ENCODE measurements at regions not wholly inside any gene's neighbourhood (a gene's known extent, or its start where the extent isn't known, plus 50 kb on each side); places are given as distances from the start of the nearest gene placed in this dataset.

DNA sequence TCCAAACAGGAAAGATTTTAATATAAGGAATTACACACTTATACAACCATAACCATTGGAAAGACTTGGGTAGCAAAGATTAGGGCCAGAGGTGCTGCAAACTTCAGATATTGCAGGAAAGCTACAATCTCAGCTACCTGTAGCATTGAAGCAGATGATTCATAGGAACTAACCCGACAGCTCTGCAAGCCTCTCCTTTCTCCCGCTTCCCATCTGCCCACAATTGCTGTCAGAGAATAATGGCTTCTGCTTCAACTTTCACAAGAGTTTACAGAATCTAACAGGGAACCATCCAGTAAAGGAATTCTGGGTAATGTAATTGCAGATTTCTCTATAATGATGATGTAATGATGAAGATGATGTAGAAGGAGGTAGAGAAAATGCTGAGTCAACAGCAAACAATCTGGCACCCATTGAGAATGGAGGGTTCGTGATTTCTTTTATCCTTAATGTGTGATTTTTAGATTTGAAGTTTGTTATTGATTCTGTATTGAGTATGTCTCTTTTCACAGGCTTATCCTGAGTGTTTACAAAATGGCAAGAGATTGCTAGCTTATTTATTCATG is 70.8 kb upstream of the USP47 start:
- no peaks in the 10 kb centered on the region for H3K27me3 ChIP-seq (ENCODE audit: control insufficient read depth in 1 of 2, insufficient read depth in 2 of 2, low read length in 2 of 2)
- Mint-ChIP-seq H3K27me3 (peaks cover 25% of the 10 kb centered on the region), H3K36me3 (ENCODE audit: low read depth) (no peaks in the 10 kb centered on the region), H3K4me3 (no peak overlapping the region), H3K4me1 (ENCODE audit: low read depth) (no peaks in the 10 kb centered on the region), H3K9me3 (no peaks in the 10 kb centered on the region), H3K27ac (no peak overlapping the region)
- ChIA-PET CTCF (no interaction called here), POLR2A (no interaction called here)
- ATAC-seq (ENCODE audit: poor library complexity): no peak
- TF ChIP-seq, protein P1, sequence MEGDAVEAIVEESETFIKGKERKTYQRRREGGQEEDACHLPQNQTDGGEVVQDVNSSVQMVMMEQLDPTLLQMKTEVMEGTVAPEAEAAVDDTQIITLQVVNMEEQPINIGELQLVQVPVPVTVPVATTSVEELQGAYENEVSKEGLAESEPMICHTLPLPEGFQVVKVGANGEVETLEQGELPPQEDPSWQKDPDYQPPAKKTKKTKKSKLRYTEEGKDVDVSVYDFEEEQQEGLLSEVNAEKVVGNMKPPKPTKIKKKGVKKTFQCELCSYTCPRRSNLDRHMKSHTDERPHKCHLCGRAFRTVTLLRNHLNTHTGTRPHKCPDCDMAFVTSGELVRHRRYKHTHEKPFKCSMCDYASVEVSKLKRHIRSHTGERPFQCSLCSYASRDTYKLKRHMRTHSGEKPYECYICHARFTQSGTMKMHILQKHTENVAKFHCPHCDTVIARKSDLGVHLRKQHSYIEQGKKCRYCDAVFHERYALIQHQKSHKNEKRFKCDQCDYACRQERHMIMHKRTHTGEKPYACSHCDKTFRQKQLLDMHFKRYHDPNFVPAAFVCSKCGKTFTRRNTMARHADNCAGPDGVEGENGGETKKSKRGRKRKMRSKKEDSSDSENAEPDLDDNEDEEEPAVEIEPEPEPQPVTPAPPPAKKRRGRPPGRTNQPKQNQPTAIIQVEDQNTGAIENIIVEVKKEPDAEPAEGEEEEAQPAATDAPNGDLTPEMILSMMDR (IDR thresholded peaks at IDR 0.05): no peak
- intact Hi-C loops (cut with DNase I, micrococcal nuclease): no loop called here
- H3K36me3 ChIP-seq (ENCODE audit: insufficient read depth, low read length): no peaks in the 10 kb centered on the region
- no peak for DNase-seq
- H3K27ac ChIP-seq (ENCODE audit: low read depth in 1 of 2, low read length in 2 of 2): no peak overlapping the region
- H3K4me3 ChIP-seq (ENCODE audit: low read length): no peak overlapping the region
- no peaks in the 10 kb centered on the region for H3K9me3 ChIP-seq (ENCODE audit: control insufficient read depth in 1 of 2, insufficient read depth in 1 of 2, low read length in 2 of 2)
- no peaks in the 10 kb centered on the region for H3K4me1 ChIP-seq (ENCODE audit: insufficient read depth, low read length)

DNA sequence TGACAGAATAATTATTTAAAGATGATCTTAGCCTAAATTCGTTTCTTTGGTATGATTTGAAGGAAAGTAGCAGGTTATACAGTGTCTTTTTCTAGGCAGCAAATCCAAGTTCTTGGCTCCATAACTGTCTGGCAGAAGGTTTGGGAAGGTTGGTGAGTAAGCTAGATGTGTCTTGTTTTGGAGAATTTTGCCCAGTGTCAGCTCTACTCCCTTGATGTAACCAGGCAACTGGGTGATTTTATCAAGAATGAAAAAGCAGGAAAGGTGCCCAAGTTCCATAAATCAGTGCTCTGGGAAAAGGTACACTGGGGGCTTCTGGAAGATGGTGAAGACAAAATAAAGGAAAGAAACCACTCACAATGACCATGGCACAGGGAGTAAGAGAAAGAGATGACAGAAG is 71.5 kb upstream of the USP47 start:
- POLR2A ChIA-PET: no interaction called here
- DNase-seq (no peak), ATAC-seq (ENCODE audit: poor library complexity) (no peak)
- H3K9me3 ChIP-seq (ENCODE audit: control insufficient read depth in 1 of 2, insufficient read depth in 1 of 2, low read length in 2 of 2): no peaks in the 10 kb centered on the region
- H3K27ac ChIP-seq (ENCODE audit: low read depth in 1 of 2, low read length in 2 of 2): no peak overlapping the region
- CTCF ChIA-PET: no interaction called here
- no peak overlapping the region for H3K4me3 ChIP-seq (ENCODE audit: low read length)
- Mint-ChIP-seq H3K27me3 (peaks cover 29% of the 10 kb centered on the region), H3K27ac (no peak overlapping the region), H3K36me3 (ENCODE audit: low read depth) (no peaks in the 10 kb centered on the region), H3K9me3 (no peaks in the 10 kb centered on the region), H3K4me3 (no peak overlapping the region), H3K4me1 (ENCODE audit: low read depth) (no peaks in the 10 kb centered on the region)
- H3K27me3 ChIP-seq (ENCODE audit: control insufficient read depth in 1 of 2, insufficient read depth in 2 of 2, low read length in 2 of 2): peaks cover 3 to 4% of the 10 kb centered on the region in 2 experiments
- no peaks in the 10 kb centered on the region for H3K36me3 ChIP-seq (ENCODE audit: insufficient read depth, low read length)
- intact Hi-C loops (cut with DNase I, micrococcal nuclease): no loop called here
- TF ChIP-seq, protein P1 (IDR thresholded peaks at IDR 0.05): no peak
- no peaks in the 10 kb centered on the region for H3K4me1 ChIP-seq (ENCODE audit: insufficient read depth, low read length)

DNA sequence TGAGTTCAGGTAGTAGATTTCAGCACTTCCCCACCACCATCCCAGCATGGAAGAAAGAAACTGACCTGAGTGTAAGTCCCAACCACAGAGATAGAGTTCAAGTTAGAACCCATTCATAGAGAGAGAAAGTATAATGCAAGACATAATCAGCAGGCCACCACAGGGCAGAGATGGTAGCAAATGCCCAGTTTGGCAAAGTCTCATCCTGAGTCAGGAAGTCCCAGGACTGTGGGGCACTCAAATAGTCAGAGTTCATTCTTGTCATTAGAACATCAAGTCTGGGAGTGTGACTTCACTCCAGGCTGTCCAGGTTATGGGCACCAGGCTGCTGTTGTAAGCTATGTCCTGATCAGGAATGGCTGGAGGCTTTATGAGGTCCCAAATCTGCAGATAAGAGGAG is 72.0 kb upstream of the USP47 start:
- Histone ChIP-seq H3K4me3 (ENCODE audit: low read length) (no peak overlapping the region), H3K27ac (ENCODE audit: low read depth in 1 of 2, low read length in 2 of 2) (no peak overlapping the region), H3K36me3 (ENCODE audit: insufficient read depth, low read length) (no peaks in the 10 kb centered on the region), H3K9me3 (ENCODE audit: control insufficient read depth in 1 of 2, insufficient read depth in 1 of 2, low read length in 2 of 2) (no peaks in the 10 kb centered on the region), H3K27me3 (ENCODE audit: control insufficient read depth in 1 of 2, insufficient read depth in 2 of 2, low read length in 2 of 2) (peaks cover 4 to 5% of the 10 kb centered on the region in 2 experiments), H3K4me1 (ENCODE audit: insufficient read depth, low read length) (no peaks in the 10 kb centered on the region)
- ATAC-seq (ENCODE audit: poor library complexity) (no peak), DNase-seq (no peak)
- no peak overlapping the region for H3K27ac Mint-ChIP-seq
- CTCF ChIA-PET: no interaction called here
- H3K4me3 Mint-ChIP-seq: no peak overlapping the region
- H3K36me3 Mint-ChIP-seq (ENCODE audit: low read depth): no peaks in the 10 kb centered on the region
- intact Hi-C loops (cut with DNase I, micrococcal nuclease): no loop called here
- TF ChIP-seq, protein P1 (IDR thresholded peaks at IDR 0.05): no peak
- H3K9me3 Mint-ChIP-seq: no peaks in the 10 kb centered on the region
- H3K27me3 Mint-ChIP-seq: peaks cover 31% of the 10 kb centered on the region
- POLR2A ChIA-PET: no interaction called here
- no peaks in the 10 kb centered on the region for H3K4me1 Mint-ChIP-seq (ENCODE audit: low read depth)
